RWPE2 (cell line): ENCODE measurements at regions not wholly inside any gene's neighbourhood (a gene's known extent, or its start where the extent isn't known, plus 50 kb on each side); places are given as distances from the start of the nearest gene placed in this dataset.

ENCODE experiments used
- ATAC-seq: fragments of 200-7000 bp; cut with Tn5 transposase; 3 replicates; pipeline ENCODE4 v1.9.1; 2021; ENCODE audit warnings: low read depth
- DNase-seq: peaks from one replicate; pipeline ENCODE4 v3.0.0-alpha.2; 2020; ENCODE audit warnings: low spot score
- H3K27ac ChIP-seq: fragments of 450-650 bp; 2 replicates; pipeline ENCODE4 v1.5.1; 2017; ENCODE audit warnings: mild to moderate bottlenecking; ENCODE audit not compliant: poor library complexity, severe bottlenecking
- H3K27me3 ChIP-seq: fragments of 250-450 bp; sonication (Bioruptor Pico); 2 replicates; pipeline ENCODE4 v1.5.1; 2021; ENCODE audit warnings: mild to moderate bottlenecking, moderate library complexity; ENCODE audit not compliant: insufficient read depth, poor library complexity, severe bottlenecking
- H3K36me3 ChIP-seq: fragments of 250-450 bp; sonication (Bioruptor Pico); 2 replicates; pipeline ENCODE4 v1.5.1; 2020; ENCODE audit warnings: low read depth, mild to moderate bottlenecking, moderate library complexity
- H3K4me1 ChIP-seq: fragments of 250-450 bp; sonication (Bioruptor Pico); 2 replicates; pipeline ENCODE4 v1.5.1; 2021; ENCODE audit warnings: mild to moderate bottlenecking, moderate library complexity; ENCODE audit not compliant: insufficient read depth, poor library complexity, severe bottlenecking
- H3K4me3 ChIP-seq: fragments of 250-450 bp; sonication (Bioruptor Pico); 2 replicates; pipeline ENCODE4 v1.5.1; 2021; ENCODE audit warnings: mild to moderate bottlenecking, moderate library complexity; ENCODE audit not compliant: severe bottlenecking
- H3K9me3 ChIP-seq: fragments of 250-450 bp; sonication (Bioruptor Pico); 2 replicates; pipeline ENCODE4 v1.5.1; 2021; ENCODE audit warnings: mild to moderate bottlenecking, moderate library complexity; ENCODE audit not compliant: severe bottlenecking
- CTCF ChIP-seq: fragments of 450-650 bp; IDR thresholded peaks from one replicate; pipeline ENCODE4 v1.5.1; 2017; ENCODE audit warnings: mild to moderate bottlenecking, moderate library complexity; ENCODE audit not compliant: poor library complexity, severe bottlenecking

GRCh38 chr16:87072101-87072500, 245.1 kb downstream of the C16orf95 start:
- H3K27ac ChIP-seq: no peak overlapping the region
- H3K4me3 ChIP-seq: no peak overlapping the region
- H3K36me3 ChIP-seq: no peaks in the 10 kb centered on the region
- DNase-seq (no peak), ATAC-seq (no peak)
- no peaks in the 10 kb centered on the region for H3K4me1 ChIP-seq
- no peaks in the 10 kb centered on the region for H3K27me3 ChIP-seq
- no peak for TF ChIP-seq CTCF
- H3K9me3 ChIP-seq: no peaks in the 10 kb centered on the region

- DNase-seq (no peak), ATAC-seq (no peak)
- Histone ChIP-seq H3K9me3 (peaks cover 2% of the 10 kb centered on the region), H3K36me3 (no peaks in the 10 kb centered on the region), H3K4me1 (no peaks in the 10 kb centered on the region), H3K27ac (no peak overlapping the region), H3K4me3 (no peak overlapping the region), H3K27me3 (no peaks in the 10 kb centered on the region)
- no peak for TF ChIP-seq CTCF
These were observed 242.4 kb downstream of the C16orf95 start for GRCh38 chr16:87074641-87075318.

- DNase-seq: no peak
- H3K27ac ChIP-seq: no peak overlapping the region
These were observed 241.8 kb downstream of the C16orf95 start for GRCh38 chr16:87075319-87075860.

GRCh38 chr16:87076331-87076949, 240.8 kb downstream of the C16orf95 start:
- Histone ChIP-seq H3K4me3 (no peak overlapping the region), H3K36me3 (no peaks in the 10 kb centered on the region), H3K9me3 (peaks cover 17% of the 10 kb centered on the region), H3K27ac (no peak overlapping the region), H3K27me3 (no peaks in the 10 kb centered on the region), H3K4me1 (no peaks in the 10 kb centered on the region)
- ATAC-seq: no peak
- no peak for TF ChIP-seq CTCF
- DNase-seq: no peak

More at GRCh38 chr16:87075319-87075860, 241.8 kb downstream of the C16orf95 start:
- ATAC-seq: no peak
- Histone ChIP-seq H3K9me3 (peaks cover 7% of the 10 kb centered on the region), H3K4me3 (no peak overlapping the region), H3K4me1 (no peaks in the 10 kb centered on the region), H3K36me3 (no peaks in the 10 kb centered on the region), H3K27me3 (no peaks in the 10 kb centered on the region)
- no peak for TF ChIP-seq CTCF
